ENCODE measurements at regions not wholly inside any gene's neighbourhood (a gene's known extent, or its start where the extent isn't known, plus 50 kb on each side); places are given as distances from the start of the nearest gene placed in this dataset.

GRCh38 chr4:3704669-3705068 lies 61.5 kb upstream of the ADRA2C start:
- no peak for DNase-seq

GRCh38 chr4:3703677-3704521 lies 62.3 kb upstream of the ADRA2C start:
- no peak for DNase-seq

- no peak for DNase-seq
These were observed 62.9 kb upstream of the ADRA2C start for GRCh38 chr4:3703343-3703676.

GRCh38 chr4:3702561-3703221 lies 63.5 kb upstream of the ADRA2C start:
- no peak for DNase-seq

- no peak for DNase-seq
These were observed 64.2 kb upstream of the ADRA2C start for GRCh38 chr4:3701736-3702560.

- no peak for DNase-seq
These were observed 64.9 kb upstream of the ADRA2C start for GRCh38 chr4:3701271-3701734.

- no peak for DNase-seq
These were observed 65.4 kb upstream of the ADRA2C start for GRCh38 chr4:3700736-3701135.

GRCh38 chr4:3700223-3700622 lies 66.0 kb upstream of the ADRA2C start:
- no peak for DNase-seq

- DNase-seq: no peak
These were observed 66.5 kb upstream of the ADRA2C start for GRCh38 chr4:3699678-3700077.

GRCh38 chr4:3699261-3699660 lies 66.9 kb upstream of the ADRA2C start:
- no peak for DNase-seq

- no peak for DNase-seq
These were observed 69.2 kb upstream of the ADRA2C start for GRCh38 chr4:3697033-3697432.

GRCh38 chr4:3690551-3691152 lies 75.5 kb upstream of the ADRA2C start:
- DNase-seq: no peak

GRCh38 chr4:3689576-3690550 lies 76.3 kb upstream of the ADRA2C start:
- no peak for DNase-seq

- DNase-seq: no peak
These were observed 77.2 kb upstream of the ADRA2C start for GRCh38 chr4:3689006-3689405.

- DNase-seq: no peak
These were observed 77.9 kb upstream of the ADRA2C start for GRCh38 chr4:3688018-3688998.

GRCh38 chr4:3687538-3687937 lies 78.6 kb upstream of the ADRA2C start:
- no peak for DNase-seq

- no peak for DNase-seq
These were observed 79.4 kb upstream of the ADRA2C start for GRCh38 chr4:3686753-3687152.

GRCh38 chr4:3685081-3685645 lies 81.0 kb upstream of the ADRA2C start:
- no peak for DNase-seq

- DNase-seq: no peak
These were observed 81.6 kb upstream of the ADRA2C start for GRCh38 chr4:3684546-3684945.

GRCh38 chr4:3683744-3684421 lies 82.3 kb upstream of the ADRA2C start:
- DNase-seq: no peak
